Transverse colon (tissue), 4 donors: ENCODE measurements at regions not wholly inside any gene's neighbourhood (a gene's known extent, or its start where the extent isn't known, plus 50 kb on each side); places are given as distances from the start of the nearest gene placed in this dataset.

Source experiments
- DNase-seq: peaks from one replicate; pipeline ENCODE4 v3.0.0-alpha.2; 2019
- H3K27ac ChIP-seq, 4 donors: fragments of 200-600 bp; sonication (generic); 2 replicates each; pipeline ENCODE4 v1.5.1; 2016 to 2018; ENCODE audit warnings: inconsistent platforms in 4 of 4
- H3K27me3 ChIP-seq: fragments of 200-600 bp; sonication (generic); 2 replicates; pipeline ENCODE4 v1.5.1; 2017; ENCODE audit warnings: inconsistent platforms
- H3K36me3 ChIP-seq, 4 donors: fragments of 200-600 bp; sonication (generic); 2 replicates each; pipeline ENCODE4 v1.5.1; 2017 to 2019; ENCODE audit warnings: inconsistent platforms in 4 of 4
- H3K4me1 ChIP-seq, 4 donors: fragments of 200-600 bp; sonication (generic); 2 replicates each; pipeline ENCODE4 v1.5.1; 2017 to 2020; ENCODE audit warnings: inconsistent platforms in 4 of 4
- H3K4me3 ChIP-seq, 4 donors: fragments of 200-600 bp; sonication (generic); 1 replicate in 1 of 4; 2 replicates in 3 of 4; pipeline versions ENCODE4 v1.5.1 to v1.6.1; 2017 to 2019; ENCODE audit warnings: inconsistent platforms in 4 of 4
- H3K9me3 ChIP-seq, 2 donors: fragments of 200-600 bp; sonication (generic); 2 replicates each; pipeline ENCODE4 v1.5.1; 2017 to 2019; ENCODE audit warnings: inconsistent platforms in 2 of 2
- CTCF ChIP-seq, 5 experiments: fragments of 200-600 bp in 3 of 5; fragments of 450-650 bp in 2 of 5; sonication (generic) in 3 of 5; IDR thresholded peaks; 1 replicate in 2 of 5; 2 replicates in 3 of 5; pipeline ENCODE4 v1.5.1; 2016 to 2017; ENCODE audit warnings: antibody characterized with exemption in 5 of 5, inconsistent platforms in 3 of 5, mild to moderate bottlenecking in 2 of 5, moderate library complexity in 1 of 5
- EP300 ChIP-seq: sonication (generic); formaldehyde crosslinking; IDR thresholded peaks from one replicate; pipeline ENCODE4 v1.6.1; 2017; ENCODE audit warnings: antibody characterized with exemption, low read depth
- POLR2A ChIP-seq: fragments of 450-650 bp; IDR thresholded peaks from one replicate; pipeline ENCODE4 v1.6.1; 2016; ENCODE audit warnings: antibody characterized with exemption, mild to moderate bottlenecking, moderate library complexity
- POLR2AphosphoS5 ChIP-seq, 3 donors: sonication (generic); formaldehyde crosslinking; IDR thresholded peaks; one replicate each; pipeline ENCODE4 v1.6.1; 2016; ENCODE audit warnings: antibody characterized with exemption in 3 of 3
- WGBS, 2 donors: methylation state at CpG; one replicate each; pipeline ENCODE4 v1.1.5; 2018; ENCODE audit warnings: low coverage in 1 of 2; 5-methylcytosine and 5-hydroxymethylcytosine counted together
- in situ Hi-C, 4 donors: fragments of 200-750 bp; cut with MboI; loops; one replicate each; pipeline versions ENCODE4 v1.15.0 to v1.15.1; 2017; ENCODE audit warnings: low sequenced_read_pairs in 3 of 4, low pct_ligation_motif_present in 1 of 4, low pct_unique_long_range_greater_than_20kb in 1 of 4
- intact Hi-C: fragments of 100-400 bp; cut with DNase I; formaldehyde crosslinking; loops from one replicate; pipeline ENCODE4 v1.15.1; 2023; ENCODE audit warnings: low total_unique reads

- H3K27ac ChIP-seq: no peak overlapping the region
- in situ Hi-C loops (no loop called here), intact Hi-C loops (no loop called here)
- H3K9me3 ChIP-seq: no peaks in the 10 kb centered on the region
- WGBS, 2 donors: 43% methylated on average over 1 of the region's 1 CpG; no CpG with 5 or more reads in 1 of the 2 donors
- no peak for DNase-seq
- H3K4me1 ChIP-seq: no peaks in the 10 kb centered on the region
- H3K27me3 ChIP-seq: no peaks in the 10 kb centered on the region
- H3K36me3 ChIP-seq: no peaks in the 10 kb centered on the region
- no peak for TF ChIP-seq POLR2A
- TF ChIP-seq EP300: no peak
- no peak for TF ChIP-seq CTCF (IDR thresholded peaks at IDR 0.05)
- no peak overlapping the region for H3K4me3 ChIP-seq
These were observed 120.3 kb upstream of the SERTM1 start for GRCh38 chr13:36553491-36553890.

DNA sequence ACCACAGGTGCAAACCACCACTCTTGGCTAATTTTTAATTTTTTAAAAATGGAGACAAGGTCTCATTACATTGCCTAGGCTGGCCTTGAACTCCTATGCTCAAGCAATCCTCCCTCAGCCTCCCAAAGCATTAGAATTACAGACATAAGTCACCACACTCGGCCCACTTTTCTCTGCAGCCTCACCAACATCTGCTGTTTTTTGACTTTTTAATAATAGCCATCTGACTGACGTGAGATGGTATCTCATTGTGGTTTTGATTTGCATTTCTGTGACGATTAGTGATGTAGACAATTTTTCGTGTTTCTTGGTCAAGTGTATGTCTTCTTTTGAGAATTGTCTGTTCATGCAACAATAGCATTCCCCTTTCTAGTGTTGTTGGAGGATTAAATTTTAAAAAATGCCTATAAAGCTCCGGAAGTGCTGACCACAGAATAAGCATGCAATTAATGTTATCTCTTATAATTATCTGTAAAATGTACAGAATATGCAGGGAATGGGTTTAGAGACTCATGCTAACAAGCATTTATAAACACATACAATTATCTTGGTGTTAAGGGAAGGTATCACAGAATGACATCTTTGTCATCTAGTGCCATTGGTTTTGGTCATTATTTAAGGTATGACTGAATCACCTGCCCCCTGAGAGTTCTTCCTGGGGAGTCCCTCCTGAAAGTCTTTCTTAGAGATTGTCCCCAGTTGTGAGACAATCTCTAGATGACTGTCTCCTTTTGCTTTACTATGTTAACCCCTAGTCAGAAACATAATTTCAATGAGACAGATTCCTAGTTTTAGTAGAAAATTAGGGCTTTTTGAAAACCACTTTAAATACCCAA, 118.5 kb upstream of the SERTM1 start:
- no peak overlapping the region for H3K4me3 ChIP-seq
- no peak for DNase-seq
- WGBS, 2 donors: 54 to 63% methylated on average over 5 of the region's 5 CpGs
- no peaks in the 10 kb centered on the region for H3K4me1 ChIP-seq
- no peaks in the 10 kb centered on the region for H3K36me3 ChIP-seq
- H3K27me3 ChIP-seq: no peaks in the 10 kb centered on the region
- intact Hi-C loops (no loop called here), in situ Hi-C loops (no loop called here)
- no peaks in the 10 kb centered on the region for H3K9me3 ChIP-seq
- TF ChIP-seq CTCF (IDR thresholded peaks at IDR 0.05): no peak
- no peak for TF ChIP-seq POLR2A
- no peak overlapping the region for H3K27ac ChIP-seq

DNA sequence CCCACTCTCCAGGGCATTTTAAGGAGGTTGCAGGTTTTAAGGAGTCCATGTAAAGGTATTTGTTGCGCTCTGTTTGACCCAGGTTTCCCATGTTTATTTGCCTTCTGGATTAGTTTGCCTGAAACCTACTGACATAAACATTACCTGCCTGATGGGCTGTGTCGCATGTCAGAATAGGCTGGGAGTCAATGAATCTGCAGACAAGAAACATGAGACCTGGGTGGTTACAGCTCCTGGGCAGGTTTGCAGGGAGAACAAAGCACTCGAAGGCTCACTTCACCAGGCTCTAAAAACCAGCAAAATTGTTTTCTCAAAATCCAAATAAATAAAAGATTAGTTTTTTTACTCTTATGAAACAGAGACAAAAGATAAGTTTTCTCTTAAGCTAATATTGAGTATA, 114.4 kb upstream of the SERTM1 start:
- Histone ChIP-seq H3K27me3 (no peaks in the 10 kb centered on the region), H3K9me3 (no peaks in the 10 kb centered on the region), H3K36me3 (no peaks in the 10 kb centered on the region), H3K4me3 (no peak overlapping the region), H3K27ac (no peak overlapping the region), H3K4me1 (no peaks in the 10 kb centered on the region)
- TF ChIP-seq POLR2A (no peak), CTCF (IDR thresholded peaks at IDR 0.05) (no peak), POLR2AphosphoS5 (IDR thresholded peaks at IDR 0.05) (no peak), EP300 (no peak)
- intact Hi-C loops (no loop called here), in situ Hi-C loops (no loop called here)
- DNase-seq: no peak
- WGBS, 2 donors: 48 to 56% methylated on average over 2 to 3 of the region's 3 CpGs

GRCh38 chr13:36567485-36567884, 106.3 kb upstream of the SERTM1 start:
- Histone ChIP-seq H3K36me3 (no peaks in the 10 kb centered on the region), H3K9me3 (no peaks in the 10 kb centered on the region), H3K27me3 (no peaks in the 10 kb centered on the region), H3K4me3 (no peak overlapping the region), H3K27ac (no peak overlapping the region), H3K4me1 (no peaks in the 10 kb centered on the region)
- in situ Hi-C loops: no loop called here
- no peak for TF ChIP-seq EP300
- TF ChIP-seq POLR2AphosphoS5 (IDR thresholded peaks at IDR 0.05): no peak
- TF ChIP-seq CTCF (IDR thresholded peaks at IDR 0.05): no peak
- TF ChIP-seq POLR2A: no peak
- intact Hi-C loops: no loop called here
- no peak for DNase-seq
- WGBS, 2 donors: 70 to 74% methylated on average over 5 of the region's 5 CpGs
